Ovary (tissue), 7 donors: ENCODE measurements at regions not wholly inside any gene's neighbourhood (a gene's known extent, or its start where the extent isn't known, plus 50 kb on each side); places are given as distances from the start of the nearest gene placed in this dataset.

Experiments used
- DNase-seq, 5 donors: peaks; one replicate each; pipeline ENCODE4 v3.0.0-alpha.2; 2019 to 2020
- H3K27ac ChIP-seq, 2 donors: fragments of 200-600 bp; one replicate each; pipeline versions ENCODE4 v1.5.1 to v1.8.0; 2019 to 2022
- H3K27me3 ChIP-seq: fragments of 200-600 bp; one replicate; pipeline ENCODE4 v1.8.0; 2022
- H3K36me3 ChIP-seq: fragments of 200-600 bp; sonication (generic); one replicate; pipeline ENCODE4 v1.5.1; 2019
- H3K4me1 ChIP-seq: one replicate; pipeline ENCODE4 v1.8.1; 2013; ENCODE audit warnings: mild to moderate bottlenecking, moderate library complexity; ENCODE audit not compliant: insufficient read depth
- H3K4me3 ChIP-seq: fragments of 200-600 bp; sonication (generic); one replicate; pipeline ENCODE4 v1.5.1; 2017
- H3K9me3 ChIP-seq, 2 donors: fragments of 200-600 bp in 1 of 2; sonication (generic) in 1 of 2; one replicate each; pipeline versions ENCODE4 v1.5.1 to v1.8.1; 2013 to 2019; ENCODE audit warnings: mild to moderate bottlenecking in 1 of 2, moderate library complexity in 1 of 2
- EP300 ChIP-seq: sonication (generic); formaldehyde crosslinking; IDR thresholded peaks from one replicate; pipeline ENCODE4 v1.6.1; 2017; ENCODE audit warnings: antibody characterized with exemption
- POLR2A ChIP-seq: fragments of 450-650 bp; IDR thresholded peaks from one replicate; pipeline ENCODE4 v1.6.1; 2017; ENCODE audit warnings: antibody characterized with exemption, mild to moderate bottlenecking, moderate library complexity
- WGBS, 3 donors: extraction: QIAGEN DNeasy Blood & Tissue Kit in 1 of 3; methylation state at CpG; one replicate each; pipeline versions ENCODE4 v1.1.5 to v1.1.7; 2013 to 2017; 5-methylcytosine and 5-hydroxymethylcytosine counted together
- intact Hi-C, 4 donors: fragments of 100-400 bp; cut with DNase I; formaldehyde crosslinking; loops; one replicate each; pipeline versions ENCODE4 v1.11.0 to v1.15.1; 2022 to 2023
- TF ChIP-seq, protein P1 (sequence below), 3 donors: fragments of 450-650 bp in 2 of 3; fragments of 200-600 bp in 1 of 3; IDR thresholded peaks; one replicate each; pipeline versions ENCODE4 v1.5.1 to v1.8.0; 2016 to 2022; ENCODE audit warnings: antibody characterized with exemption in 3 of 3, mild to moderate bottlenecking in 1 of 3
- donor health status: DM: no; HTN: no; CAD: no; lungs with moderate emphysema.
- donor health status: DM: no; HTN: no; CAD: no.
- donor health status: Bipolar disorder and iron deficiency.
- donor health status: DM: no; HTN: no; CAD: no.
- donor health status: DM: yes; HTN: yes; CAD: no.

DNA sequence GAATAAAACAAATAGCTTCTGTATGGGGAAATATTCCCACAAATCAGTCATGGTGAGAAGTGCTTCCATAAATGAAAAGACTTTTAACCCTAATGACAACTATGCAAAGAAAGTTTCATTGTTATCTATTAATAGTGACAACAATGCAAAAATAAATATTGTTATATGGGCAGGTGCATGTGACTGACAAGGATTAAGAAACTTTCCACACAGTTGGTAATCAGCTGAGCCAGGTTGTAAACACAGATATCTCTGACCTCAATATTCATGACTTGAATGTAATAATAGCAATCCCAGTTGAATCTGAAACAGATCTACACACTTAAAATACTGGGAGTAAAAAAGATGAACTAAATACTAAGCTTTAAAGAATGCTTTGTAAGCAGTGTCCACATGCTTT lies 517.0 kb upstream of the SOX11 start:
- no peak for DNase-seq
- H3K4me1 ChIP-seq = no peaks in the 10 kb centered on the region
- intact Hi-C loops = no loop called here
- no peaks in the 10 kb centered on the region for H3K36me3 ChIP-seq
- no peaks in the 10 kb centered on the region for H3K27me3 ChIP-seq
- TF ChIP-seq EP300 (no peak), POLR2A (no peak)
- TF ChIP-seq, protein P1, sequence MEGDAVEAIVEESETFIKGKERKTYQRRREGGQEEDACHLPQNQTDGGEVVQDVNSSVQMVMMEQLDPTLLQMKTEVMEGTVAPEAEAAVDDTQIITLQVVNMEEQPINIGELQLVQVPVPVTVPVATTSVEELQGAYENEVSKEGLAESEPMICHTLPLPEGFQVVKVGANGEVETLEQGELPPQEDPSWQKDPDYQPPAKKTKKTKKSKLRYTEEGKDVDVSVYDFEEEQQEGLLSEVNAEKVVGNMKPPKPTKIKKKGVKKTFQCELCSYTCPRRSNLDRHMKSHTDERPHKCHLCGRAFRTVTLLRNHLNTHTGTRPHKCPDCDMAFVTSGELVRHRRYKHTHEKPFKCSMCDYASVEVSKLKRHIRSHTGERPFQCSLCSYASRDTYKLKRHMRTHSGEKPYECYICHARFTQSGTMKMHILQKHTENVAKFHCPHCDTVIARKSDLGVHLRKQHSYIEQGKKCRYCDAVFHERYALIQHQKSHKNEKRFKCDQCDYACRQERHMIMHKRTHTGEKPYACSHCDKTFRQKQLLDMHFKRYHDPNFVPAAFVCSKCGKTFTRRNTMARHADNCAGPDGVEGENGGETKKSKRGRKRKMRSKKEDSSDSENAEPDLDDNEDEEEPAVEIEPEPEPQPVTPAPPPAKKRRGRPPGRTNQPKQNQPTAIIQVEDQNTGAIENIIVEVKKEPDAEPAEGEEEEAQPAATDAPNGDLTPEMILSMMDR (IDR thresholded peaks at IDR 0.05) = no peak
- no peak overlapping the region for H3K4me3 ChIP-seq
- H3K27ac ChIP-seq = no peak overlapping the region
- H3K9me3 ChIP-seq = no peaks in the 10 kb centered on the region

DNA sequence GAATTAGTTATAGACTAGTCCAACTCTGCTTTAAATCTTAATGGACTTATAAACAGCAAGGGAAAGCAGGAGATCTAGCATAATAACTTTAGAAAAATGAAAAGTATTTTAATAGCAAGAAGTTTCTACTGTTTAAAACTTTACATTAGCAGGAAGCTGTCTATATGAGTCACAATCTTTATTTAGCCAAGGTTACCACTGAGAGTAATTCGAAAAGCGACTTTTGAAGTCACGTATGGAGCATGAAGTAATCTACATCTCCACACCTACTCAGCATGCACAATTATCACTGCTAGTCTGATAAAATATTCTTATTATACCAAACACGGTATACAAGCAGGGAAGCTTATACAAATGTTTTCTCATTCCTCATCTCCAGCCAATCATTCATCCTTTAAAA lies 515.4 kb upstream of the SOX11 start:
- intact Hi-C loops = no loop called here
- Histone ChIP-seq H3K27me3 (no peaks in the 10 kb centered on the region), H3K36me3 (no peaks in the 10 kb centered on the region), H3K9me3 (no peaks in the 10 kb centered on the region), H3K4me1 (no peaks in the 10 kb centered on the region), H3K27ac (no peak overlapping the region), H3K4me3 (no peak overlapping the region)
- TF ChIP-seq EP300 (no peak), POLR2A (no peak)
- TF ChIP-seq, protein P1 (IDR thresholded peaks at IDR 0.05) = no peak
- DNase-seq = no peak
- 62 to 71% (median 65%) methylated on average over 4 of the region's 4 CpGs for WGBS, 3 donors

DNA sequence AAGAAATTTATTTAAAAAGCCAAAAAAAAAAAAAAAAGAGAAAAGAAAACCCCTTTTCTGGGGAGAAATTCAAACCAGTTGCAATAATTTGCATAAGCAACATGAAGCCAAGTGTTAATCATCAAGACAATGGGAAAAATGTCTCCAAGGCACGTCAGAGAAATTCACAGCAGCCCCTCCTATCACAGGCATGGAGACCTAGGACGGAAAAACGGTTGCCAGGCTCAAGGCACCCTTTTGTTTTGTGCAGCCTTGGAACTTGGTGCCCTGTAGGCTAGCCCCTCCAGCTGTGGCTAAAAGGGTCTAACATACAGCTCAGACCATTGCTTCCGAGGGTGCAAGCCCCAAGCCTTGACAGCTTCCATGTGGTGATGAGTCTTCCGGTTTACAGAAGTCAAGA lies 509.2 kb upstream of the SOX11 start:
- Histone ChIP-seq H3K36me3 (no peaks in the 10 kb centered on the region), H3K27ac (no peak overlapping the region)

DNA sequence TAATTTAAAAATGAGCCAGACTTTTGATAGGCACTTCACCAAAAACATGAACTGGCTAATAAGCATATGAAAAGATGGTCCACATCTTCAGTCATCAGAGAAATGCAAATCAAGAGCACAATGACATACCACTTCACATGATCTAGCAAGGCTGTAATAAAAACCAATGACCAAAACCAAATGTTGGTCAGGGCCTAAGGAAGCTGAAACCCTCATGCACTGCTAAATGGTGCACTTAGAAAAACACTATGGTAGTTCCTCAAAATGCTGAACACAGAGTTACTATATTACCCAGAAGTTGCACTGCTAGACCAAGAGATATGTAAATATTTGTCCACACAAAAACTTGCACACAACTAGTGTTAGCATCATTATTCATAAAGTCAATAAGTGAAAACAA lies 504.9 kb upstream of the SOX11 start:
- no peak for DNase-seq
- no peak overlapping the region for H3K27ac ChIP-seq
- H3K4me1 ChIP-seq = no peaks in the 10 kb centered on the region
- no peak for TF ChIP-seq POLR2A
- TF ChIP-seq EP300 = no peak
- no peaks in the 10 kb centered on the region for H3K27me3 ChIP-seq
- no peak overlapping the region for H3K4me3 ChIP-seq
- intact Hi-C loops = no loop called here
- no peaks in the 10 kb centered on the region for H3K36me3 ChIP-seq
- no peaks in the 10 kb centered on the region for H3K9me3 ChIP-seq

More for the DNA sequence above, 509.2 kb upstream of the SOX11 start:
- 80 to 81% (median 80%) methylated on average over 5 of the region's 5 CpGs for WGBS, 3 donors
- no peak for DNase-seq
- H3K9me3 ChIP-seq = no peaks in the 10 kb centered on the region
- no peak overlapping the region for H3K4me3 ChIP-seq
- TF ChIP-seq, protein P1 (IDR thresholded peaks at IDR 0.05) = no peak
- TF ChIP-seq EP300 (no peak), POLR2A (no peak)
- intact Hi-C loops = no loop called here
- H3K4me1 ChIP-seq = no peaks in the 10 kb centered on the region
- H3K27me3 ChIP-seq = no peaks in the 10 kb centered on the region

DNA sequence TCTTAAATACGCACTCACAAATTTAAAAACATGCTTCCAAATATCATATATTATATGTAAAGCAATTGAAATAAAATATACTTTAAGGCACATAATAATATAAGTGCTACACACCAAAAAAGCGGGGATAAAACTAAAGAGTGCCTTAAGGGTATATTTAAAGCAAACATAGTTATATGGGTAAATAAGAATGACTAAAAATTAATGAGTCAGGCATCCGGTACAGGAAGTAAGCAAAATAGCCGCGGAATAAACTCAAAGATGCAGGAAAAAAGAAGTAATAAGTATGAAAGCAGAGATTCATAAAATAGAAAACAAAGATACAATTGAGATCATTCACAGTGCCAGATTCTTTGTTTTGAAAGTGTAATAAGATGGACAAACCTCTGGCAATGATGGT lies 503.5 kb upstream of the SOX11 start:
- Histone ChIP-seq H3K4me3 (no peak overlapping the region), H3K9me3 (no peaks in the 10 kb centered on the region), H3K4me1 (no peaks in the 10 kb centered on the region), H3K36me3 (no peaks in the 10 kb centered on the region), H3K27me3 (no peaks in the 10 kb centered on the region), H3K27ac (no peak overlapping the region)
- 83 to 87% (median 85%) methylated on average over 5 of the region's 5 CpGs for WGBS, 3 donors
- intact Hi-C loops = no loop called here
- TF ChIP-seq, protein P1 (IDR thresholded peaks at IDR 0.05) = no peak
- TF ChIP-seq POLR2A (no peak), EP300 (no peak)
- DNase-seq = no peak
